ENCODE measurements at regions not wholly inside any gene's neighbourhood (a gene's known extent, or its start where the extent isn't known, plus 50 kb on each side); places are given as distances from the start of the nearest gene placed in this dataset.
"Not testable (repeated sequence)": the region's sequence is repeated elsewhere in the genome, so short reads cannot be mapped to it uniquely, and the experiment has no call there.

- TF ChIP-seq CTCF (conservative IDR thresholded peaks at IDR 0.05), result no peak
- 90% methylated on average over 1 of the region's 1 CpG; no CpG with 5 or more reads in 1 of the 2 experiments for WGBS, 2 experiments (ENCODE audit: insufficient coverage in 1 of 2, insufficient read length in 1 of 2)
- Histone ChIP-seq H3K9ac (ENCODE audit: extremely low read depth, low read length, poor library complexity, severe bottlenecking) (no peak overlapping the region), H3K27me3 (ENCODE audit: control insufficient read depth, insufficient read depth, low read length, poor library complexity, severe bottlenecking) (no peaks in the 10 kb centered on the region), H3K4me1 (ENCODE audit: control insufficient read depth, insufficient read depth, low read length) (peaks cover 12% of the 10 kb centered on the region), H3K4me3 (ENCODE audit: low read length) (no peak overlapping the region), H3K27ac (ENCODE audit: low read depth, low read length) (peak overlapping the region; percentile 39), H3K36me3 (ENCODE audit: control insufficient read depth, insufficient read depth, low read length) (no peaks in the 10 kb centered on the region), H3K9me3 (ENCODE audit: control insufficient read depth, low read length) (peaks cover 1% of the 10 kb centered on the region)
- peaks cover 50% of the 10 kb centered on the region for H3K4me1 Mint-ChIP-seq
- peaks cover 2% of the 10 kb centered on the region for H3K9me3 Mint-ChIP-seq
- H3K27me3 Mint-ChIP-seq (ENCODE audit: insufficient read depth), result no peaks in the 10 kb centered on the region
- H3K36me3 Mint-ChIP-seq (ENCODE audit: low read depth), result peaks cover 2% of the 10 kb centered on the region
- H3K27ac Mint-ChIP-seq, result peak overlapping the region; percentile 32
- no peak overlapping the region for H3K4me3 Mint-ChIP-seq
- DNase-seq, result no peak
These were observed 606.7 kb upstream of the CITED2 start for GRCh38 chr6:139981066-139981624.

GRCh38 chr6:139980631-139981030, 606.2 kb upstream of the CITED2 start:
- WGBS, 2 experiments (ENCODE audit: insufficient coverage in 1 of 2, insufficient read length in 1 of 2), result 35 to 81% methylated on average over 2 to 3 of the region's 3 CpGs
- not testable (repeated sequence) for H3K27me3 Mint-ChIP-seq (ENCODE audit: insufficient read depth); H3K4me3 ChIP-seq (ENCODE audit: low read length); H3K27me3 ChIP-seq (ENCODE audit: control insufficient read depth, insufficient read depth, low read length, poor library complexity, severe bottlenecking); H3K4me3 Mint-ChIP-seq; H3K36me3 Mint-ChIP-seq (ENCODE audit: low read depth); H3K27ac ChIP-seq (ENCODE audit: low read depth, low read length); H3K36me3 ChIP-seq (ENCODE audit: control insufficient read depth, insufficient read depth, low read length); DNase-seq; H3K9ac ChIP-seq (ENCODE audit: extremely low read depth, low read length, poor library complexity, severe bottlenecking); H3K9me3 Mint-ChIP-seq; H3K9me3 ChIP-seq (ENCODE audit: control insufficient read depth, low read length)
- Mint-ChIP-seq H3K4me1 (peaks cover 51% of the 10 kb centered on the region), H3K27ac (peak overlapping the region; percentile 32)
- H3K4me1 ChIP-seq (ENCODE audit: control insufficient read depth, insufficient read depth, low read length), result peaks cover 12% of the 10 kb centered on the region

GRCh38 chr6:139979021-139979725, 604.7 kb upstream of the CITED2 start:
- 89 to 100% methylated on average over 1 to 7 of the region's 7 CpGs for WGBS, 2 experiments (ENCODE audit: insufficient coverage in 1 of 2, insufficient read length in 1 of 2)
- Histone ChIP-seq H3K9ac (ENCODE audit: extremely low read depth, low read length, poor library complexity, severe bottlenecking) (no peak overlapping the region), H3K4me1 (ENCODE audit: control insufficient read depth, insufficient read depth, low read length) (peaks cover 12% of the 10 kb centered on the region), H3K27ac (ENCODE audit: low read depth, low read length) (no peak overlapping the region), H3K36me3 (ENCODE audit: control insufficient read depth, insufficient read depth, low read length) (no peaks in the 10 kb centered on the region), H3K9me3 (ENCODE audit: control insufficient read depth, low read length) (peaks cover 7% of the 10 kb centered on the region), H3K4me3 (ENCODE audit: low read length) (no peak overlapping the region), H3K27me3 (ENCODE audit: control insufficient read depth, insufficient read depth, low read length, poor library complexity, severe bottlenecking) (no peaks in the 10 kb centered on the region)
- no peak overlapping the region for H3K4me3 Mint-ChIP-seq
- peaks cover 2% of the 10 kb centered on the region for H3K36me3 Mint-ChIP-seq (ENCODE audit: low read depth)
- DNase-seq, result no peak
- H3K27me3 Mint-ChIP-seq (ENCODE audit: insufficient read depth), result no peaks in the 10 kb centered on the region
- H3K4me1 Mint-ChIP-seq, result peaks cover 49% of the 10 kb centered on the region
- no peak for TF ChIP-seq CTCF (conservative IDR thresholded peaks at IDR 0.05)
- peaks cover 3% of the 10 kb centered on the region for H3K9me3 Mint-ChIP-seq
- H3K27ac Mint-ChIP-seq, result no peak overlapping the region

Data from endodermal cell (in vitro differentiated cells).